Hepatocyte (in vitro differentiated cells): ENCODE measurements at regions not wholly inside any gene's neighbourhood (a gene's known extent, or its start where the extent isn't known, plus 50 kb on each side); places are given as distances from the start of the nearest gene placed in this dataset.
"Not testable (repeated sequence)": the region's sequence is repeated elsewhere in the genome, so short reads cannot be mapped to it uniquely, and the experiment has no call there.

Experiments
- EZH2 ChIP-seq: fragments of 200-600 bp; sonication (generic); IDR thresholded peaks from 2 replicates; pipeline ENCODE4 v1.6.1; 2016; ENCODE audit warnings: antibody characterized with exemption, mild to moderate bottlenecking, borderline replicate concordance
- EZH2phosphoT487 ChIP-seq: fragments of 200-600 bp; sonication (generic); IDR thresholded peaks from one replicate; pipeline ENCODE4 v1.6.1; 2018; ENCODE audit warnings: antibody characterized with exemption, mild to moderate bottlenecking, low read depth, moderate library complexity; ENCODE audit not compliant: unreplicated experiment, severe bottlenecking
- TF ChIP-seq, protein P1 (sequence below): fragments of 200-600 bp; sonication (generic); IDR thresholded peaks from 2 replicates; pipeline ENCODE4 v1.5.1; 2016; ENCODE audit warnings: antibody characterized with exemption, mild to moderate bottlenecking; ENCODE audit not compliant: poor library complexity

GRCh38 chr5:44117947-44118346 is 271.3 kb downstream of the FGF10 start:
- TF ChIP-seq EZH2, EZH2phosphoT487: not testable (repeated sequence)
- TF ChIP-seq, protein P1, sequence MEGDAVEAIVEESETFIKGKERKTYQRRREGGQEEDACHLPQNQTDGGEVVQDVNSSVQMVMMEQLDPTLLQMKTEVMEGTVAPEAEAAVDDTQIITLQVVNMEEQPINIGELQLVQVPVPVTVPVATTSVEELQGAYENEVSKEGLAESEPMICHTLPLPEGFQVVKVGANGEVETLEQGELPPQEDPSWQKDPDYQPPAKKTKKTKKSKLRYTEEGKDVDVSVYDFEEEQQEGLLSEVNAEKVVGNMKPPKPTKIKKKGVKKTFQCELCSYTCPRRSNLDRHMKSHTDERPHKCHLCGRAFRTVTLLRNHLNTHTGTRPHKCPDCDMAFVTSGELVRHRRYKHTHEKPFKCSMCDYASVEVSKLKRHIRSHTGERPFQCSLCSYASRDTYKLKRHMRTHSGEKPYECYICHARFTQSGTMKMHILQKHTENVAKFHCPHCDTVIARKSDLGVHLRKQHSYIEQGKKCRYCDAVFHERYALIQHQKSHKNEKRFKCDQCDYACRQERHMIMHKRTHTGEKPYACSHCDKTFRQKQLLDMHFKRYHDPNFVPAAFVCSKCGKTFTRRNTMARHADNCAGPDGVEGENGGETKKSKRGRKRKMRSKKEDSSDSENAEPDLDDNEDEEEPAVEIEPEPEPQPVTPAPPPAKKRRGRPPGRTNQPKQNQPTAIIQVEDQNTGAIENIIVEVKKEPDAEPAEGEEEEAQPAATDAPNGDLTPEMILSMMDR: not testable (repeated sequence)
